ENCODE measurements at regions not wholly inside any gene's neighbourhood (a gene's known extent, or its start where the extent isn't known, plus 50 kb on each side); places are given as distances from the start of the nearest gene placed in this dataset.

DNA sequence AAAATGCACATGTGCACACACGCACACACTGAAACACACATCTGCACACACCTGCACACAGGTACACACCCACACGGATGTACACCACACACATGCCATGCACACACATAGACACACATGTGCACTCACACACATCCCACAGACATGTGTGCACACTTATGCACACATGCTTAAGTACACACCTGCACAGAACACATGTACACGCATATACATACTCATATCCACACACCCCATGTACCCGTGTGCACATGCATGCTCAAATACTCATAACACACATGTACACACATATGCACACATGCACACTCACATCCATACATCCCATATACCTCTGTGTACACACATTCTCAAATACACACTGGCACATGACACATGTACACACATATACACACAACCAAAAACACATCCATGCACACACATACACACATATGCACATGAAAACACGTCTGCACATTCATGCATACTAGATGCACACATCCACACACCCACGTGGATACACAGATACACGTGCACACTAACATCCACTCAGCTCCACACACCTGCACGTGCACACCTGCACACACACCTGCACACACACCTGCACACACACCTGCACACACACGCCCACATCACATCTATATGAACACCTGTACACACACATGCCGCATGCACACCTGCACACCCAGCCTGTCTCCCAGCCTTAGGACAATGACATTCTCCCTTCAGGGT is 336.7 kb downstream of the ADGRD1 start:
- peaks cover 0 to 5% of the 10 kb centered on the region in 2 experiments; a peak in 2 of 5 replicates for H3K4me1 ChIP-seq (replicated peaks in 1 of 2; ENCODE audit: control insufficient read depth in 2 of 2, insufficient read depth in 2 of 2, low read length in 2 of 2)
- TF ChIP-seq, protein P1, sequence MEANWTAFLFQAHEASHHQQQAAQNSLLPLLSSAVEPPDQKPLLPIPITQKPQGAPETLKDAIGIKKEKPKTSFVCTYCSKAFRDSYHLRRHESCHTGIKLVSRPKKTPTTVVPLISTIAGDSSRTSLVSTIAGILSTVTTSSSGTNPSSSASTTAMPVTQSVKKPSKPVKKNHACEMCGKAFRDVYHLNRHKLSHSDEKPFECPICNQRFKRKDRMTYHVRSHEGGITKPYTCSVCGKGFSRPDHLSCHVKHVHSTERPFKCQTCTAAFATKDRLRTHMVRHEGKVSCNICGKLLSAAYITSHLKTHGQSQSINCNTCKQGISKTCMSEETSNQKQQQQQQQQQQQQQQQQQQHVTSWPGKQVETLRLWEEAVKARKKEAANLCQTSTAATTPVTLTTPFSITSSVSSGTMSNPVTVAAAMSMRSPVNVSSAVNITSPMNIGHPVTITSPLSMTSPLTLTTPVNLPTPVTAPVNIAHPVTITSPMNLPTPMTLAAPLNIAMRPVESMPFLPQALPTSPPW (CRISPR knock-in tag; IDR thresholded peaks at IDR 0.05) = no peak
- TF ChIP-seq NCOA2 (IDR thresholded peaks at IDR 0.05; ENCODE audit: partially characterized antibody in 2 of 2) = no peak
- TF ChIP-seq DMBX1 (CRISPR knock-in tag; IDR thresholded peaks at IDR 0.05; ENCODE audit: borderline replicate concordance) = no peak
- TF ChIP-seq ARID2 (IDR thresholded peaks at IDR 0.05) = 0 out of 2 replicates have a peak, but pooled peaks have one; percentile 27
- peak in 1 of 2 experiments; percentile 90; a peak in 2 of 4 replicates for TF ChIP-seq KDM1A (IDR thresholded peaks at IDR 0.05)
- no peak overlapping the region for H3K4me3 ChIP-seq
- DNase-seq (ENCODE audit: extremely low read depth in 1 of 4, low spot score in 3 of 4) (no peak), ATAC-seq (no peak), FAIRE-seq (no peak)
- no peaks in the 10 kb centered on the region for H3K79me2 ChIP-seq (ENCODE audit: control insufficient read depth, insufficient read depth, low read length)
- no peak overlapping the region for H3K4me2 ChIP-seq (ENCODE audit: insufficient read depth, low read length)
- no peak overlapping the region for H2AFZ ChIP-seq (ENCODE audit: low read depth, low read length)
- H3K27ac ChIP-seq (ENCODE audit: extremely low read depth, low read depth, low read length) = no peak overlapping the region
- WGBS (ENCODE audit: insufficient coverage, low coverage, missing lambda C conversion rate) = 9% methylated on average over 10 of the region's 10 CpGs
- in situ Hi-C loops (cut with MboI) (no loop called here), intact Hi-C loops (cut with micrococcal nuclease) (no loop called here)
- no peaks in the 10 kb centered on the region for H3K36me3 ChIP-seq (ENCODE audit: control insufficient read depth, insufficient read depth, low read length)
- no peaks in the 10 kb centered on the region for H3K9me1 ChIP-seq (ENCODE audit: control insufficient read depth, insufficient read depth, low read length)
- ChIA-PET CTCF (ENCODE audit: low intra/inter-chr PET ratio) (no interaction called here), POLR2A (no interaction called here)
- no peaks in the 10 kb centered on the region for H3K9me3 ChIP-seq (replicated peaks; ENCODE audit: control insufficient read depth, insufficient read depth, low read depth, low read length)
- no TSS peak for BruUV-seq (replicated peaks)
- H3K9ac ChIP-seq (ENCODE audit: insufficient read depth in 1 of 2, low read depth in 2 of 2, low read length in 2 of 2) = no peak overlapping the region
- H3K27me3 ChIP-seq (ENCODE audit: control insufficient read depth in 2 of 2, insufficient read depth in 2 of 2, low read length in 2 of 2) = peaks cover 3 to 26% of the 10 kb centered on the region in 2 experiments; a peak in 3 of 5 replicates
- 0 out of 2 replicates have a peak, but pooled peaks cover 4% of the 10 kb centered on the region for H4K20me1 ChIP-seq (replicated peaks; ENCODE audit: control insufficient read depth, insufficient read depth, low read length)
